Fibroblast of skin of back (primary cell): ENCODE measurements at regions not wholly inside any gene's neighbourhood (a gene's known extent, or its start where the extent isn't known, plus 50 kb on each side); places are given as distances from the start of the nearest gene placed in this dataset.
A peak's percentile ranks its signal among the peaks of the same experiment; 100 is the strongest.
"Not testable (repeated sequence)": the region's sequence is repeated elsewhere in the genome, so short reads cannot be mapped to it uniquely, and the experiment has no call there.

Experiments used
- DNase-seq: peaks from one replicate; pipeline ENCODE4 v3.0.0-alpha.2; 2013

DNA sequence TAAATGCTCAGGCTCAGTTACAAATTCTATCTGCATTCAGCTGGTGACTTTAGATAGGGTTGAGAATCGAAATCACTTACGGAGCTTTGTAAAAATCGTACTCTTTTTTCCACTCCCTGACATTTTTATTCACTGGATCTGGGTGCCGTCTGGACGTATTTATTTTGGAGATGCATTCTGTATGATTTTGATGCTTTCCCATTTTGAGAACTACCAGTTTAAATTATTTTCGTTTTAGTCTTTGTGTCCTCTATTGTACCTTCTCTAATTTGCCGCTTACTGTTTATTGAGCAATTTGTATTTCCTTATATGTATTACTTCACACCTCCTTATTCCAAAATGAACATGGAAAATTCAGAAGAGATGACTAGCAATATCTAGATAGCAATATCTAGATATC, 96.2 kb downstream of the FASLG start:
- no peak for DNase-seq

- DNase-seq: no peak
Measured at GRCh38 chr1:172756024-172756423, 97.1 kb downstream of the FASLG start.

GRCh38 chr1:172758259-172758658, 99.4 kb downstream of the FASLG start:
- no peak for DNase-seq

- no peak for DNase-seq
Measured at GRCh38 chr1:172760121-172760520, 101.2 kb downstream of the FASLG start.

DNA sequence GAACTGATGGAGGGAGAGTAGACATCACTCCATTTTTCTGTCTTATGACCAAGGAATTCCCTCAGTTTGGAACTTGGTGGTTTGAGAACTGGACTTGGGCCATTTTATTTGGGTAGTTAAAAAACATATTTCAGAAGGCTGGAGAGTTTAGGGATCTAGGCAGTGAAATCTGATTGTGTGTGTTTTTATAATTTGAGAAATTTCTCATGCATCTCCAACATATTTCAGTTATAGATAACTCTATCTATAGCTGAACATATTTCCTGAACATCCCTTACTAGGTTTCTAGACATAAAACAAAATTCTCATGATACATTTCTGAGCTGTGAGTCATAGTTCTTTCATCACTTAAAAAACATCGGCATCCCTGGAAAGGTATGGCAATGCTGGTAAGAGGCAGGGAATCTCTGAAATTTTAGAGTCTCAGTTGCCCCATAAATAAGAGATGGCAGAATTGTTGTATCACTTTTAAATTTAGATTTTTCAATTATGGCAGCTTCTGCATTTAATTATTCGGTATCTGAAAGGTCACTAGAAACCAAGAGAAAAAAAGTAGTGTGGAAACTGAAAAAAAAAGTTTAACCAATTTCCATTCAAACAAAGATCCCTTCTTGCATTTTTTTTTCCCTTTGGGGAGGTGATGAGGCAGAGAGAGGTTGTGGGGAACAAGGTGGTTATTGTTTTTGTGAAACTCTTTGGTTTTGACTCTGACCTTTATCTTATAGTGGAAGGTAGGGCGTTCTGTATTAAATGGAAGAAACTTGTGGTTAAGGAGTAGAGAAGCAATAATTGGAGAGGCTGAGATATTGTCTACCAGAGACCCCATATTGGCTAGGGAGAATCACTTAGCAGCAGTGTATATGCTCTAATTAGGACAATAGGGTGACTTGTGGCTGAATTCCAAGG, 102.9 kb downstream of the FASLG start:
- peak; percentile 64 for DNase-seq

DNA sequence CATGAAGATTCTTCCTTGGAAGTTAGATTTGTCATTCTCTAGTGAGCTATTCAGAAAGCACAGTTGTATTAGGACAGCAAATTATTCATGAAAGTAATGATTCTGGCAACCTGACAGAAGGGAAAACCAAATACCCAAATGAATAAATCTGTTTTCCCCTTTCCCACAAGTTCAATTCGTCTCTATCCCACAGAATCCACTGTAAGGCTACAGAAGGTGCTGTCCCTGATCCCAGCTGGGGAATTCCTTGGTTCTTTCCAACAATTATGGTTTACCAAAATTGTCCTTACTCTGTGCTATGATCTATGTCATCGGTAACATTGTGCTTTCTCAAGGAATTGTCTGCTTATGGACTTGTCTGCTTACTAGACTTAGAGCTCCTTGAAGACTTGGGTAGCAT, 104.2 kb downstream of the FASLG start:
- no peak for DNase-seq

GRCh38 chr1:172764378-172764777, 105.5 kb downstream of the FASLG start:
- DNase-seq: no peak

DNA sequence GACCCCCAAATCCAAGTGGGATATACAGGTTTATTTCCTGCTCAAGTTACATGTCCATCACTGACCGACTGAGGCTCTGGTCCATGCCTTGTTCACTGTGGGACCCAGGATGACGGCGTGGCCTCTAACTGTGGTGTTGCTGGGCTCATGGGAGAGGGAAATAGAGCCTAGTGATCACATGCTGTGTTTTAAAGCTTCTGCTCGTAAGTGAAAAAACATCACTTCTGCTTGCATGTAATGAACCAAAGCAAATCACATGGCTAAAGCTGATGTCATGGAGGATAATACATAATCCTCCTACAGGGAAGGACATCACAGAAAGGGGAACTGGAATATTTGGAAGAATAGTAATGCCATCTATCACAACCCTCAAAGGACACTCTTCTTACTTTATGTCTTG, 107.6 kb downstream of the FASLG start:
- no peak for DNase-seq

DNA sequence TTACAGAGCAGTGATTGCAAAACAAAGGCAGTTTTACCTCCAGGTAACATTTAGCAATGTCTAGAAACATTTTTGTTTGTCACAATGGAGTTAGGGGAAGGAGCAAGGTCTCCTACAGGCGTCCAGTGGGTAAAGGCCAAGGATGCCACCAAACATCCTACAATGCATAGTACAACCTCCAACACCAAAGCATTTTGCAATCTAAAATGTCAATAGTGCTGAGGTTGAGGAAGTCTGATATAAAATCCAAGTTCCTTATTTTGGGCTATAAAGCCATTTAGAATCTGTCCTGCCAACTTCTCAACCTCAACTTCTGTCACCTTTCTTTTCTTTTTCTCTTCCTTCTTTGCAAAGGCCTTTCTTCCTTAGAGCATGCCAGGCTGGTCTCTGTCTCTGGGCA, 111.2 kb downstream of the FASLG start:
- no peak for DNase-seq

DNA sequence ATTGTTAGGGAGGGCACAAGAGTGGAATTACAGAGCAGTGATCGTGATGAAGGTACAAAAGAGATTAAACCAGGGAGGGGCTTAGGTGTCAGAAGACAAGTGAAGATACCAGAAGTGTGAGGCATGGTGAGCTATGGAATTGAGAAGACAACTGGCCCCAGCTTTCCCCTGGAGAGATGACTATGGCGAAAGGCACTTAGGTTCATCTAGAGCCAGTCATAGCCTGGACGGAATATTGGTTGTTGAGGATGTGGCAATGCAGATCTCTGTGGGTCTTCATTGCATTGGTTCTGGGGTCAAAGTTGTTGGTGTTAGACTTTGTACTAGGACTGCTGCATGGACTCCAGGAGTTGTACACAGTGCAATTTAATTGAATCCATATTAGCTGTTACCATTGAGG, 115.7 kb downstream of the FASLG start:
- peak; percentile 3 for DNase-seq

GRCh38 chr1:172775606-172776005, 116.7 kb downstream of the FASLG start:
- DNase-seq: no peak

GRCh38 chr1:172776071-172776470, 117.2 kb downstream of the FASLG start:
- DNase-seq: no peak

- DNase-seq: no peak
Measured at GRCh38 chr1:172777767-172778166, 118.9 kb downstream of the FASLG start.

- no peak for DNase-seq
Measured at GRCh38 chr1:172778456-172779455, 119.9 kb downstream of the FASLG start.

DNA sequence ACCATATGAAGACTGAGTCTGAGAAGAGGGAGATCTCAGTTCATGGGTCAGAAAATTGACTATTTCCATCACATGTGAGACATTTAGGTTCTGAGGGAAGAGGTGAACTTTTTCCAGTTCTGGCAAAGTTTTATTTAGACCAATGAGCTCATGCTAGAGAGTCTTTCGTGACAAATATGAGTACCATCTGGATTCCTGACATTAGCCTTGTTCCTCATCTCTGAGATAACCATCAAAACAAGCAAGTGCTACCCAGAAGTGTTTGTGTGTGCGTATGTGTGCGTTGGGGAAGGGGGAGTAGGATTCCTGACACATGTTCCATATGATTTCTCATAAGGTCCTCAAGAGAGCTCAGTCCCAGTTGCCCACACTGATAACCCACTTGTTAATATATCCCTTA, 120.6 kb downstream of the FASLG start:
- no peak for DNase-seq

GRCh38 chr1:172781513-172782140, 122.7 kb downstream of the FASLG start:
- no peak for DNase-seq

DNA sequence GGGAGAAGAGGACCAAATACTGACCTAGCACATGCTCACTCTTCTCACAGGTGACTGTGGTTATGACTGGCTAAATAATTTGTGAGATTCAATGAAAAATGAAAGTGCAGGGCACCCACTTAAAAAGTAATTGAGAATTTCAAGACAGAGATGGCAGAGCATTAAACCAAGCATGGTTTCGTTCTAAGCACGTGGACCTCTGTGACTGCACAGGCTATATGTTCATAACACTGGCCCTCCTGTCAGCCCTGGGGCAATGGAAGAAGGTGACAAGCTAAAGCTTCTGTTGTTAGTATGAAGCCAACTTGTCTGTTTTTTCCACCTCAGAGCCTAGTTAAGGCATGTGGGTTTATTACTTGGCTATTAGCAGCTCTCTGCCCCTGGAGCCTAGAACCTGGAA, 130.9 kb downstream of the FASLG start:
- no peak for DNase-seq

- peak; percentile 17 for DNase-seq
Measured at GRCh38 chr1:172790245-172790644, 131.3 kb downstream of the FASLG start.

GRCh38 chr1:172793823-172794222, 134.9 kb downstream of the FASLG start:
- DNase-seq: no peak

DNA sequence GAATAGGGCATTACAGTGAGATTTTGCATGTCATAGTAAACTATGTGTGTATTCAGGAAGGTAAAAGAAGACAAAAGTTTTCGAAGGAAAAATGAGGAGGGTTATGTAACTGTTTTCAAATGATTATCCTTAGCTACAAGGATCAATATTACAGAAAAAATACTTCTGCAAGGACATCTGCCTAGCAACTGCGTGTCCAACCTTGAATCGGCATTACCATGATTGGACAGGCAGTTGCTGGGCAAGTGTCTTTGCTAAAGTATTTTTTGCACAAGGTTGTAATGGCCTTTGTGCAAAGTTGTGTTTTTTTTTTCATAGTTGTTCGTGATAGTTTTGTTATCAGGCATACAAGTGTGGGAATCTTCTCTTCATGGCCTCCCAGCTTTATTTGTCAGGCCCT, 136.8 kb downstream of the FASLG start:
- no peak for DNase-seq

DNA sequence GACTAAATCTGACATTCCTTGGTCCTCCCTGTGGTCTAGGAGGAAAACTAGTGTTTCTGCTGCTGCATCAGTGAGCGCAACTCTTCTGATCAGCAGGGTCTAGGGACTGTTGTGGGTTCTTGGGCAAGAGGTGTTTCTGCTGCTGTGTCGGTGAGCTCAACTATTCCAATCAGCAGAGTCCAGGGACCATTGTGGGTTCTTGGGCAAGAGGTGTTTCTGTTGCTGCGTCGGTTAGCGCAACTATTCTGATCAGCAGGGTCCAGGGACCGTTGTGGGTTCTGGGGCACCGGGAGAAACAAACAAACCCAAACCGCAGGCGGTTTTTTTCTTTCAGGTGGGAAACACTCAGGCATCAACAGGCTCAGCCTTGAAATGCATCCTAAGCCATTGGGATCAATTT, 140.9 kb downstream of the FASLG start:
- DNase-seq: not testable (repeated sequence)

- DNase-seq: no peak
Measured at GRCh38 chr1:172801771-172802322, 142.9 kb downstream of the FASLG start.

GRCh38 chr1:172809750-172810149, 150.8 kb downstream of the FASLG start:
- DNase-seq: no peak
